GM23338 (cell line): ENCODE measurements at regions not wholly inside any gene's neighbourhood (a gene's known extent, or its start where the extent isn't known, plus 50 kb on each side); places are given as distances from the start of the nearest gene placed in this dataset.
A peak's percentile ranks its signal among the peaks of the same experiment; 100 is the strongest.

Experiments used
- ATAC-seq: fragments of 200-7000 bp; cut with Tn5 transposase; 3 replicates; pipeline ENCODE4 v1.9.1; 2020
- DNase-seq: peaks from one replicate; pipeline ENCODE4 v3.0.0-alpha.2; 2015; ENCODE audit warnings: low spot score
- H2AFZ ChIP-seq: fragments of 200-600 bp; sonication (generic); 2 replicates; pipeline ENCODE4 v1.8.0; 2016; ENCODE audit warnings: antibody characterized with exemption, mild to moderate bottlenecking, moderate library complexity
- H3F3A ChIP-seq: fragments of 200-600 bp; sonication (generic); replicated peaks from 2 replicates; pipeline ENCODE4 v1.8.0; 2017; ENCODE audit warnings: antibody characterized with exemption, mixed run types, low read depth
- H3K27ac ChIP-seq: fragments of 200-600 bp; sonication (generic); 2 replicates; pipeline ENCODE4 v1.6.1; 2016; ENCODE audit warnings: low read depth
- H3K27me3 ChIP-seq: fragments of 200-600 bp; sonication (generic); 2 replicates; pipeline ENCODE4 v1.8.0; 2016; ENCODE audit warnings: mild to moderate bottlenecking, mixed run types, moderate library complexity; ENCODE audit not compliant: insufficient read depth
- H3K36me3 ChIP-seq: fragments of 200-600 bp; sonication (generic); 2 replicates; pipeline ENCODE4 v1.8.0; 2016; ENCODE audit warnings: mild to moderate bottlenecking; ENCODE audit not compliant: insufficient read depth
- H3K4me1 ChIP-seq: fragments of 200-600 bp; sonication (generic); 2 replicates; pipeline ENCODE4 v1.8.0; 2016; ENCODE audit warnings: mild to moderate bottlenecking, moderate library complexity; ENCODE audit not compliant: insufficient read depth
- H3K4me2 ChIP-seq: fragments of 200-600 bp; sonication (generic); 2 replicates; pipeline ENCODE4 v1.7.1; 2017; ENCODE audit warnings: mixed run types
- H3K4me3 ChIP-seq: fragments of 200-600 bp; sonication (generic); 2 replicates; pipeline ENCODE4 v1.6.1; 2016; ENCODE audit warnings: mixed run types
- H3K79me2 ChIP-seq: fragments of 200-600 bp; sonication (generic); replicated peaks from 2 replicates; pipeline ENCODE4 v1.8.0; 2017; ENCODE audit warnings: mild to moderate bottlenecking; ENCODE audit not compliant: insufficient read depth
- H3K9me2 ChIP-seq: fragments of 200-600 bp; sonication (generic); 2 replicates; pipeline ENCODE4 v1.8.0; 2017; ENCODE audit not compliant: insufficient read depth
- H4K20me1 ChIP-seq: fragments of 200-600 bp; sonication (generic); replicated peaks from 2 replicates; pipeline ENCODE4 v1.8.0; 2017; ENCODE audit warnings: mild to moderate bottlenecking; ENCODE audit not compliant: insufficient read depth
- H3K27ac Mint-ChIP-seq: 2 replicates; pipeline ENCODE4 v1.8.0; 2020; ENCODE audit warnings: inconsistent platforms, mild to moderate bottlenecking, moderate library complexity, mixed read lengths
- H3K27me3 Mint-ChIP-seq: 3 replicates; pipeline ENCODE4 v1.8.0; 2022; ENCODE audit warnings: low read depth, mild to moderate bottlenecking, moderate library complexity, mixed read lengths, inconsistent platforms; ENCODE audit not compliant: insufficient read depth, poor library complexity
- H3K36me3 Mint-ChIP-seq: 3 replicates; pipeline ENCODE4 v1.8.0; 2021; ENCODE audit warnings: low read depth, mild to moderate bottlenecking, inconsistent platforms, moderate library complexity, mixed read lengths
- H3K4me1 Mint-ChIP-seq: 3 replicates; pipeline ENCODE4 v1.8.0; 2020; ENCODE audit warnings: mild to moderate bottlenecking, inconsistent platforms, mixed read lengths
- H3K4me3 Mint-ChIP-seq: 3 replicates; pipeline ENCODE4 v1.8.0; 2021; ENCODE audit warnings: moderate library complexity, mild to moderate bottlenecking, inconsistent platforms, mixed read lengths
- H3K9me3 Mint-ChIP-seq: 3 replicates; pipeline ENCODE4 v1.8.0; 2020; ENCODE audit warnings: moderate library complexity, mild to moderate bottlenecking, inconsistent platforms, mixed read lengths
- ETS1 ChIP-seq: IDR thresholded peaks from 2 replicates; pipeline ENCODE4 v1.6.1; 2016; ENCODE audit warnings: antibody characterized with exemption
- NANOG ChIP-seq: IDR thresholded peaks from 2 replicates; pipeline ENCODE4 v1.6.1; 2016; ENCODE audit warnings: antibody characterized with exemption, borderline replicate concordance
- POLR2AphosphoS5 ChIP-seq: IDR thresholded peaks from 2 replicates; pipeline ENCODE4 v1.6.1; 2016; ENCODE audit warnings: antibody characterized with exemption, low read depth
- ZNF331 ChIP-seq: fragments of 250-450 bp; sonication (Bioruptor Pico); IDR thresholded peaks from 2 replicates; pipeline ENCODE4 v1.5.0; 2020; ENCODE audit warnings: low read depth, mild to moderate bottlenecking, moderate library complexity
- ZNF462 ChIP-seq: fragments of 250-450 bp; sonication (Bioruptor Pico); IDR thresholded peaks from 2 replicates; pipeline ENCODE4 v1.5.0; 2020; ENCODE audit warnings: mild to moderate bottlenecking, moderate library complexity

GRCh38 chr9:106625259-106625789, 237.6 kb upstream of the ZNF462 start (continued):
- TF ChIP-seq ZNF462 (CRISPR knock-in tag): no peak
- TF ChIP-seq ZNF331 (CRISPR knock-in tag): no peak

- no peak overlapping the region for H3K4me3 ChIP-seq
- Mint-ChIP-seq H3K4me1 (peaks cover 15% of the 10 kb centered on the region), H3K4me3 (no peak overlapping the region), H3K36me3 (no peaks in the 10 kb centered on the region), H3K27ac (no peak overlapping the region), H3K27me3 (peaks cover 1% of the 10 kb centered on the region), H3K9me3 (no peaks in the 10 kb centered on the region)
- H4K20me1 ChIP-seq: no peaks in the 10 kb centered on the region
- H3K27ac ChIP-seq: no peak overlapping the region
- no peaks in the 10 kb centered on the region for H3K27me3 ChIP-seq
- ATAC-seq: no peak
- no peaks in the 10 kb centered on the region for H3F3A ChIP-seq
- no peak overlapping the region for H3K4me2 ChIP-seq
- H3K36me3 ChIP-seq: no peaks in the 10 kb centered on the region
- H3K4me1 ChIP-seq: peaks cover 8% of the 10 kb centered on the region; the same call in 1 of the 2 replicates
- no peak for DNase-seq
- H3K79me2 ChIP-seq: no peaks in the 10 kb centered on the region
- TF ChIP-seq ZNF462 (CRISPR knock-in tag): no peak
- TF ChIP-seq POLR2AphosphoS5: no peak
- TF ChIP-seq ETS1: no peak
- TF ChIP-seq NANOG: no peak
- H2AFZ ChIP-seq: peak overlapping the region; percentile 75
- H3K9me2 ChIP-seq: peaks cover 6% of the 10 kb centered on the region; the same call in 1 of the 2 replicates
These were observed 236.0 kb upstream of the ZNF462 start for GRCh38 chr9:106626936-106627335.
